ENCODE measurements at regions not wholly inside any gene's neighbourhood (a gene's known extent, or its start where the extent isn't known, plus 50 kb on each side); places are given as distances from the start of the nearest gene placed in this dataset.
A peak's percentile ranks its signal among the peaks of the same experiment; 100 is the strongest.
"Not testable (repeated sequence)": the region's sequence is repeated elsewhere in the genome, so short reads cannot be mapped to it uniquely, and the experiment has no call there.

- H3K4me3 Mint-ChIP-seq: no peak overlapping the region
- no peaks in the 10 kb centered on the region for H3K4me1 Mint-ChIP-seq
- H3K9me3 Mint-ChIP-seq: no peaks in the 10 kb centered on the region
- DNase-seq (no peak), ATAC-seq (ENCODE audit: low read depth in 2 of 2) (no peak)
- no peak overlapping the region for H3K27ac Mint-ChIP-seq
- H3K36me3 Mint-ChIP-seq: no peaks in the 10 kb centered on the region
- peaks cover 0 to 11% (median 5%) of the 10 kb centered on the region in 3 donors for H3K27me3 Mint-ChIP-seq
These were observed 188.6 kb downstream of the NUFIP1 start for GRCh38 chr13:44800626-44801025.

GRCh38 chr13:44797685-44798084 lies 191.6 kb downstream of the NUFIP1 start:
- no peaks in the 10 kb centered on the region for H3K27me3 Mint-ChIP-seq
- peaks cover 0 to 2% (median 0%) of the 10 kb centered on the region in 7 donors for H3K9me3 Mint-ChIP-seq
- H3K27ac Mint-ChIP-seq: no peak overlapping the region
- H3K4me3 Mint-ChIP-seq: no peak overlapping the region
- DNase-seq (no peak), ATAC-seq (ENCODE audit: low read depth in 2 of 2) (no peak)
- no peaks in the 10 kb centered on the region for H3K4me1 Mint-ChIP-seq
- no peaks in the 10 kb centered on the region for H3K36me3 Mint-ChIP-seq

DNA sequence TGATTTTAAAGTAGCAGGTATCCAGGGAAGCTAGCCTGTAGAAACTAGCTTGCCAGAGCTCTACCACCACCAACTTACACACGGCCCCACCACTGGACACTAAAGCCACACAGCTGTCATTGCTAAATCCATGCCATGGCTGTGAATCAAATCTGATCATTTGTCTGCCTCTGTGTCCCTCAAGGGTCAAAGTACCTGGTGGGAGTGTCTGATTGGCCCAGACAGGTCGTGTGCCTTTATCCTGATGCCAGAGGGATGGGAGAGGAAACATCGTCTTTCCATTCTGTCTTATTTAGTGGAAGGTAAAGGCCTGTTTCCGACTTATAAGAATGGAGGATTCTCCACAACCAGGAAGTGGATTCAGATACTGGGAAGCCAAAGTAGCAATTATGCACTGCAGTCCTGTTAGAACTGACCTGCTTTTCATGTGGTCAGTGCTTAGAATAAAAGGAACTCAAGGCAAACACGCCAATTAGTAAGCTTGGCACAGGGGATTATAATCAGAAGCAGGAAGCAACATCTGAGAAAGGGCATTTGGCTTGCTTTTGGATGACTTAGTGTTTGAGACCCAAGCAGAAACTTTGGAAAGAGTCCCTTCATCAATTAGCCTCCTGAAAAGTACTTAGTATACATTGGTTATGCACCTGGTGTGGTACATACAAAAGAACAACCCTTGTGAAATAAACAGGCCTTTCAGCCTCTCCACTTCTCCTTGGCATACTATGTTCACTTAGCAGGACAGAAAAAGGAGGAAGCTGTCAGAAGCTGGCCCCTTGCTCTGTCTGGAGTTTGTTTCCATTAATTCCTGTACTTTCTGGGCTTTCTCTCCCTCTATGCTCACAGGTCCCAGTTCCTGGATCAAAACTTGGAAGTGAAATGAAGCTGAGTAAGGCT lies 192.4 kb downstream of the NUFIP1 start:
- ATAC-seq (ENCODE audit: low read depth in 2 of 2) (no peak), DNase-seq (no peak)
- H3K4me3 Mint-ChIP-seq: no peak overlapping the region
- peaks cover 0 to 2% (median 0%) of the 10 kb centered on the region in 7 donors for H3K9me3 Mint-ChIP-seq
- no peaks in the 10 kb centered on the region for H3K27me3 Mint-ChIP-seq
- H3K36me3 Mint-ChIP-seq: no peaks in the 10 kb centered on the region
- H3K4me1 Mint-ChIP-seq: no peaks in the 10 kb centered on the region
- peak overlapping the region in 1 of 6 donors; percentile 46 for H3K27ac Mint-ChIP-seq

- not testable (repeated sequence) for H3K27me3 Mint-ChIP-seq; H3K4me1 Mint-ChIP-seq; DNase-seq; ATAC-seq (ENCODE audit: low read depth in 2 of 2); H3K4me3 Mint-ChIP-seq; H3K9me3 Mint-ChIP-seq; H3K36me3 Mint-ChIP-seq; H3K27ac Mint-ChIP-seq
These were observed 193.2 kb downstream of the NUFIP1 start for GRCh38 chr13:44796039-44796438.

- DNase-seq (no peak), ATAC-seq (ENCODE audit: low read depth in 2 of 2) (no peak)
- H3K4me3 Mint-ChIP-seq: no peak overlapping the region
- no peaks in the 10 kb centered on the region for H3K36me3 Mint-ChIP-seq
- H3K27ac Mint-ChIP-seq: no peak overlapping the region
- peaks cover 0 to 2% (median 0%) of the 10 kb centered on the region in 7 donors for H3K9me3 Mint-ChIP-seq
- no peaks in the 10 kb centered on the region for H3K4me1 Mint-ChIP-seq
- no peaks in the 10 kb centered on the region for H3K27me3 Mint-ChIP-seq
These were observed 194.1 kb downstream of the NUFIP1 start for GRCh38 chr13:44795176-44795575.

GRCh38 chr13:44792096-44792495 lies 197.2 kb downstream of the NUFIP1 start:
- Mint-ChIP-seq H3K4me1 (no peaks in the 10 kb centered on the region), H3K9me3 (peaks cover 0 to 2% (median 0%) of the 10 kb centered on the region in 7 donors), H3K4me3 (no peak overlapping the region), H3K36me3 (no peaks in the 10 kb centered on the region), H3K27me3 (no peaks in the 10 kb centered on the region), H3K27ac (peak overlapping the region in 1 of 6 donors; percentile 15)
- ATAC-seq (ENCODE audit: low read depth in 2 of 2): no peak
- DNase-seq: no peak

DNA sequence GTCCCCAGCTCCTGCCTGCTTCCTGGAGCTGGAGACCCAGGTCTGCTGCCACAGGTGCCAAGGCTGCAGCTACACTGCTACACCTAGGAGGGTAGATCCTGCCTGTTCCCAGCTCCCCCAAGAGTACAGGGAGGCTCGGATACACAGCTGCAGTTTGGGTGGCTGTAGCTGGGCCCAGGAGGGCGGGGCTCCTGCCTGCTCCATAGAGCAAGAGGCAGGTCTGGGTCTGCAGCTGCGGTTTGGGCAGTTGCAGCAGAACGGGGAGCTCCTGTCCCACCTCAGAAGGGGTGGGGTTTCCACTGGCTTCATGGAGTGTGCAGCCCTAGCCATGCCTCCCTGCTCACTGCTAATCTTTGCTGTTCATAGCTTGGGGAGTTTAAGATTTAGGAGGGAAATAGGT lies 199.0 kb downstream of the NUFIP1 start:
- Mint-ChIP-seq H3K4me3 (no peak overlapping the region), H3K36me3 (no peaks in the 10 kb centered on the region), H3K9me3 (peaks cover 0 to 2% (median 0%) of the 10 kb centered on the region in 7 donors), H3K4me1 (no peaks in the 10 kb centered on the region), H3K27ac (no peak overlapping the region), H3K27me3 (no peaks in the 10 kb centered on the region)
- ATAC-seq (ENCODE audit: low read depth in 2 of 2) (no peak), DNase-seq (no peak)

GRCh38 chr13:44787617-44788016 lies 201.7 kb downstream of the NUFIP1 start:
- Mint-ChIP-seq H3K27me3 (no peaks in the 10 kb centered on the region), H3K9me3 (no peaks in the 10 kb centered on the region), H3K4me3 (no peak overlapping the region), H3K36me3 (no peaks in the 10 kb centered on the region), H3K27ac (no peak overlapping the region), H3K4me1 (no peaks in the 10 kb centered on the region)
- DNase-seq (no peak), ATAC-seq (ENCODE audit: low read depth in 2 of 2) (no peak)

DNA sequence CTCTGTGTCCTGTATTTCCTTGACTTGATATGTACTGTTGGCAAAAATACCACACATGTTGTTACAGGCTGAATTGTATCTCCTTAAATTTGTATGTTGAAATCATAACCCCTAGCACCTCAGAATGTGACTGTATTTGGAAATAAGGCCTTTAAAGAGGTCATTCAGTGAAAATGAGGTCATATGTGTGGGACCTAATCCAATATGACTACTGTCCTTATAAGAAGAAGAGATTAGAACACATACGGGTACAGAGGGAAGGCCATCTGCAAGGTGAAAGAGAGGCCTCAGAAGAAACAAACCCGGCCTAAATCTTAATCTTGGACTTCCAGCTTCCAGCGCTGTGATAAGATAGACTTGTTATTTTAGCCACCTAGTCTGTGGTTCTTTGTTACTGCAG lies 202.5 kb downstream of the NUFIP1 start:
- H3K4me1 Mint-ChIP-seq: no peaks in the 10 kb centered on the region

DNA sequence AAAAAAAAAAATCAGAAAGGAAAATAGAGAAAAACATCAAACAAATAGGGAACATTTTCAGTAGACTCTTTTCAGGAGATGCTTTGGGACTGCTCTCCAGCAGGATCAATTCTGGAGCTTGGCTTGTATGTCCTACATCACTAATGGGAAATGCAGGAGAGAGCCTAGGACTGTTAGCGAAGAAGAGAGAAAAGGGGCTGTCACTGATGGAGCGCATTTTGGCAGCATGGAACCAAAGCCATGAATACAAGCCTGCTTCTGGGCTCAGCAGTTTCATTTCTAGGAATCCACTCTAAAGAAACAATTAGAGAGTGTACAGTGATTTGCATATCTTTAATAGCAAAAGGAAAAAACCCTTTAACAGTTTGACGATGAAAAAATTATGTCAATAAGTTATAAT lies 203.9 kb downstream of the NUFIP1 start:
- Mint-ChIP-seq H3K36me3 (no peaks in the 10 kb centered on the region), H3K27me3 (no peaks in the 10 kb centered on the region), H3K4me1 (no peaks in the 10 kb centered on the region), H3K4me3 (no peak overlapping the region), H3K9me3 (no peaks in the 10 kb centered on the region), H3K27ac (no peak overlapping the region)
- DNase-seq (no peak), ATAC-seq (ENCODE audit: low read depth in 2 of 2) (no peak)

More for the DNA sequence above, 202.5 kb downstream of the NUFIP1 start:
- Mint-ChIP-seq H3K27ac (no peak overlapping the region), H3K36me3 (no peaks in the 10 kb centered on the region), H3K27me3 (no peaks in the 10 kb centered on the region), H3K4me3 (no peak overlapping the region), H3K9me3 (no peaks in the 10 kb centered on the region)
- DNase-seq (no peak), ATAC-seq (ENCODE audit: low read depth in 2 of 2) (no peak)

GRCh38 chr13:44784708-44785080 lies 204.6 kb downstream of the NUFIP1 start:
- Mint-ChIP-seq H3K9me3 (no peaks in the 10 kb centered on the region), H3K27ac (no peak overlapping the region), H3K4me1 (no peaks in the 10 kb centered on the region), H3K36me3 (no peaks in the 10 kb centered on the region), H3K27me3 (no peaks in the 10 kb centered on the region), H3K4me3 (no peak overlapping the region)
- ATAC-seq (ENCODE audit: low read depth in 2 of 2): no peak
- no peak for DNase-seq

GRCh38 chr13:44783994-44784707 lies 205.1 kb downstream of the NUFIP1 start:
- Mint-ChIP-seq H3K9me3 (no peaks in the 10 kb centered on the region), H3K36me3 (no peaks in the 10 kb centered on the region), H3K4me3 (no peak overlapping the region), H3K27ac (no peak overlapping the region), H3K4me1 (no peaks in the 10 kb centered on the region), H3K27me3 (no peaks in the 10 kb centered on the region)
- no peak for DNase-seq
- no peak for ATAC-seq (ENCODE audit: low read depth in 2 of 2)

DNA sequence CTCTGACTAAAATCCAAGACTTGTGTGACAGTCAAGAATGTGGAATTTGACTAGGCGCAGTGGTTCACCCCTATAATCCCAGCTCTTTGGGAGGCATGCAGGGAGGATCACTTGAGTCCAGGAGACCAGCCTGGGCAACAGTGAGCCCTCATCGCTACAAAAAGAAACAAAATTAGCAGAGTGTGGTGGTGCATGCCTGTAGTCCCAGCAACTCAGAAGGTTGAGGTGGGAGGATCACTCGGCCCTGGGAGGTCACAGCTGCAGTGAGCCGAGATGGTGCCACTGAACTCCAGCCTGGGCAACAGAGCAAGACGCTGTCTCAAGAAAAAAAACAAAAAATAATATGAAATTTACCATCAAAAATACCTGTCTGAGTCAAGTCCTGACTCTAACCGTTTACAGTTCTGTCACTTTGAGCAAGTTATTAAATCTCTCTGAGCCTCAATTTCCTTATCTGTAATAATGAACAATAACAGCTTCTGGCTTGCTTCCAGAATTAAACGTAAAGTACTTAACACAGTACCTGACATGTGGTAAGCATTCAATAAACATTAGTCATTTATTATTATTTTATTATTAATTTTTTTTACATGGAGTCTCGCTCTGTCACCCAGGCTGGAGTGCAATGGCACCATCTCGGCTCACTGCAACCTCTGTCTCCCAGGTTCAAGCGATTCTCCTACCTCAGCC lies 204.6 kb upstream of the TSC22D1 start:
- H3K27me3 Mint-ChIP-seq: no peaks in the 10 kb centered on the region
- H3K27ac Mint-ChIP-seq: no peak overlapping the region
- H3K4me3 Mint-ChIP-seq: no peak overlapping the region
- H3K4me1 Mint-ChIP-seq: no peaks in the 10 kb centered on the region
- peaks cover 0 to 7% (median 0%) of the 10 kb centered on the region in 7 donors for H3K9me3 Mint-ChIP-seq
- no peaks in the 10 kb centered on the region for H3K36me3 Mint-ChIP-seq
- DNase-seq (no peak), ATAC-seq (ENCODE audit: low read depth in 2 of 2) (no peak)

Data from naive B cell (primary cell).